OCI-LY1 (cell line): ENCODE measurements at regions not wholly inside any gene's neighbourhood (a gene's known extent, or its start where the extent isn't known, plus 50 kb on each side); places are given as distances from the start of the nearest gene placed in this dataset.

Source experiments
- EZH2 ChIP-seq: fragments of 200-600 bp; sonication (generic), shearing (Covaris generic); IDR thresholded peaks from 2 replicates; pipeline ENCODE4 v1.8.0; 2017; ENCODE audit warnings: borderline replicate concordance, mixed run types, mild to moderate bottlenecking, antibody characterized with exemption, low read length, moderate library complexity, mixed read lengths
- TF ChIP-seq, protein P1 (sequence below): fragments of 200-600 bp; sonication (generic), shearing (Covaris generic); IDR thresholded peaks from 2 replicates; pipeline ENCODE4 v1.5.1; 2017; ENCODE audit warnings: mild to moderate bottlenecking, antibody characterized with exemption, low read length, moderate library complexity, mixed read lengths

DNA sequence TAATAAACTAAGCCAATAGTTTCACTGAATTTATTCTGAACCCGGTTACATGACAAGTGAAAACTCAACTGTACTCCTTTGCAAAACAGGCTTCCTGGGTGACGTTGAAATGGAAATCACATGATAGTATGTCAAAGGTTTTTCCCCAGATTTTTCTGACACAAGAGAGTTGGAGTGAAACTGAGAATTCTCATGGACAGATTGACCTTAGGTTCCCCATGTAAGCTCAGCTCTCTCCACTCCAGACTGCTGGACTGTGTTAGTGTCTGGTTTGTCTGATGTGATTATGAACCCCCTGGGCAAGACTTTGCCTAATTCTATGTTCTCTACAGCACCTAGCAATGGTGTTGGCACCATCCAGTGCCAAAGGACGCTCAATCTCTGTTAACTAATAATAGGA lies 219.7 kb upstream of the COL8A1 start:
- no peak for TF ChIP-seq EZH2
- TF ChIP-seq, protein P1, sequence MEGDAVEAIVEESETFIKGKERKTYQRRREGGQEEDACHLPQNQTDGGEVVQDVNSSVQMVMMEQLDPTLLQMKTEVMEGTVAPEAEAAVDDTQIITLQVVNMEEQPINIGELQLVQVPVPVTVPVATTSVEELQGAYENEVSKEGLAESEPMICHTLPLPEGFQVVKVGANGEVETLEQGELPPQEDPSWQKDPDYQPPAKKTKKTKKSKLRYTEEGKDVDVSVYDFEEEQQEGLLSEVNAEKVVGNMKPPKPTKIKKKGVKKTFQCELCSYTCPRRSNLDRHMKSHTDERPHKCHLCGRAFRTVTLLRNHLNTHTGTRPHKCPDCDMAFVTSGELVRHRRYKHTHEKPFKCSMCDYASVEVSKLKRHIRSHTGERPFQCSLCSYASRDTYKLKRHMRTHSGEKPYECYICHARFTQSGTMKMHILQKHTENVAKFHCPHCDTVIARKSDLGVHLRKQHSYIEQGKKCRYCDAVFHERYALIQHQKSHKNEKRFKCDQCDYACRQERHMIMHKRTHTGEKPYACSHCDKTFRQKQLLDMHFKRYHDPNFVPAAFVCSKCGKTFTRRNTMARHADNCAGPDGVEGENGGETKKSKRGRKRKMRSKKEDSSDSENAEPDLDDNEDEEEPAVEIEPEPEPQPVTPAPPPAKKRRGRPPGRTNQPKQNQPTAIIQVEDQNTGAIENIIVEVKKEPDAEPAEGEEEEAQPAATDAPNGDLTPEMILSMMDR, result no peak
